GM23248 (cell line): ENCODE measurements at regions not wholly inside any gene's neighbourhood (a gene's known extent, or its start where the extent isn't known, plus 50 kb on each side); places are given as distances from the start of the nearest gene placed in this dataset.

Experiments used
- EZH2 ChIP-seq: fragments of 200-600 bp; sonication (generic); IDR thresholded peaks from 2 replicates; pipeline ENCODE4 v1.6.1; 2018; ENCODE audit warnings: antibody characterized with exemption, mild to moderate bottlenecking; ENCODE audit not compliant: insufficient read depth, poor library complexity, severe bottlenecking
- EZH2phosphoT487 ChIP-seq: fragments of 200-600 bp; sonication (generic); IDR thresholded peaks from 2 replicates; pipeline ENCODE4 v1.6.1; 2018; ENCODE audit warnings: antibody characterized with exemption, moderate library complexity, mild to moderate bottlenecking, low read depth; ENCODE audit not compliant: insufficient read depth

GRCh38 chr2:173651891-173652290 is 297.2 kb downstream of the CDCA7 start:
- no peak for TF ChIP-seq EZH2
- no peak for TF ChIP-seq EZH2phosphoT487
